CD8-positive, alpha-beta memory T cell (primary cell): ENCODE measurements at regions not wholly inside any gene's neighbourhood (a gene's known extent, or its start where the extent isn't known, plus 50 kb on each side); places are given as distances from the start of the nearest gene placed in this dataset.

Experiments used
- CTCF ChIA-PET: fragments of 350-600 bp; sonication (Branson Sonifier 250); formaldehyde crosslinking; loops from one replicate; lab custom pipeline; 2021; ENCODE audit warnings: antibody characterized with exemption; lab: Charles Lee
- POLR2A ChIA-PET: fragments of 350-600 bp; sonication (Branson Sonifier 250); formaldehyde crosslinking; loops from one replicate; lab custom pipeline; 2021; ENCODE audit warnings: antibody characterized with exemption; lab: Charles Lee
- DNase-seq, 5 donors: peaks; one replicate each; pipeline versions ENCODE4 v3.0.0 to v3.0.0-alpha.2; 2020 to 2022; ENCODE audit warnings: mixed read lengths in 1 of 5
- H3K27ac ChIP-seq: one replicate; pipeline ENCODE4 v1.7.0; 2013; ENCODE audit warnings: low read depth, mild to moderate bottlenecking, low read length, moderate library complexity
- H3K27me3 ChIP-seq: 2 replicates; pipeline ENCODE4 v1.7.0; 2013; ENCODE audit warnings: low read length, mild to moderate bottlenecking; ENCODE audit not compliant: insufficient read depth, poor library complexity, severe bottlenecking
- H3K36me3 ChIP-seq: 2 replicates; pipeline ENCODE4 v1.7.0; 2013; ENCODE audit warnings: mild to moderate bottlenecking, low read length, moderate library complexity; ENCODE audit not compliant: insufficient read depth
- H3K4me1 ChIP-seq: 2 replicates; pipeline ENCODE4 v1.7.0; 2013; ENCODE audit warnings: mild to moderate bottlenecking, low read length, moderate library complexity; ENCODE audit not compliant: insufficient read depth
- H3K4me3 ChIP-seq: 2 replicates; pipeline ENCODE4 v1.7.0; 2013; ENCODE audit warnings: mild to moderate bottlenecking, low read length
- H3K9me3 ChIP-seq: 2 replicates; pipeline ENCODE4 v1.7.0; 2013; ENCODE audit warnings: mild to moderate bottlenecking, low read length
- H3K27ac Mint-ChIP-seq, 8 donors: one replicate each; pipeline ENCODE4 v1.8.0; 2020 to 2021; ENCODE audit warnings: mixed read lengths in 8 of 8, mild to moderate bottlenecking in 6 of 8, inconsistent platforms in 3 of 8, moderate library complexity in 3 of 8
- H3K27me3 Mint-ChIP-seq, 2 donors: one replicate each; pipeline ENCODE4 v1.8.0; 2020 to 2021; ENCODE audit warnings: mixed read lengths in 2 of 2, mild to moderate bottlenecking in 1 of 2, moderate library complexity in 1 of 2
- H3K36me3 Mint-ChIP-seq, 3 donors: one replicate each; pipeline ENCODE4 v1.8.0; 2020 to 2021; ENCODE audit warnings: mixed read lengths in 3 of 3, inconsistent platforms in 1 of 3, mild to moderate bottlenecking in 1 of 3
- H3K4me1 Mint-ChIP-seq, 3 donors: one replicate each; pipeline ENCODE4 v1.8.0; 2020 to 2021; ENCODE audit warnings: mixed read lengths in 3 of 3, inconsistent platforms in 1 of 3, mild to moderate bottlenecking in 1 of 3
- H3K4me3 Mint-ChIP-seq, 7 donors: one replicate each; pipeline ENCODE4 v1.8.0; 2020 to 2021; ENCODE audit warnings: mixed read lengths in 7 of 7, mild to moderate bottlenecking in 6 of 7, moderate library complexity in 4 of 7, inconsistent platforms in 2 of 7
- H3K9me3 Mint-ChIP-seq, 5 donors: one replicate each; pipeline ENCODE4 v1.8.0; 2020 to 2022; ENCODE audit warnings: mixed read lengths in 5 of 5, mild to moderate bottlenecking in 3 of 5, moderate library complexity in 2 of 5, inconsistent platforms in 1 of 5

DNA sequence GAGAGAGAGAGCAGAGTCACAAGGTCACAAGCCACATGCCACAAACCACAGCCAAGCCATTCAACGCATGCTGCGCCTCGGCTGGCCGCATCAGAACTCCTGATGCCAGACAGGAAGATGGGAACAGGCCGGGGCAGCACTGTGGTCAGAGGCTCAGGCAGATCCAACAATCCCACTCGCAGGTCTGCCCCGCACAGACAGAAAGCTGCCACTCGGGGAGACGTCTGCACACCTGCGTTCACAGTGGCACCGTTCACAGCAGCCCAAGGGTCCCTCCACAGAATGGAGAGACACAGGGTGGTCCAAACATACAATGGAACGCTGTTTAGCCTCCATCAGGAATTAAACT is 408.8 kb downstream of the CTTN start:
- no peaks in the 10 kb centered on the region for H3K4me1 Mint-ChIP-seq
- no peaks in the 10 kb centered on the region for H3K27me3 ChIP-seq
- no peak overlapping the region for H3K27ac ChIP-seq
- no peaks in the 10 kb centered on the region for H3K36me3 ChIP-seq
- H3K27me3 Mint-ChIP-seq = peaks cover 2 to 3% of the 10 kb centered on the region in 2 donors
- H3K9me3 ChIP-seq = no peaks in the 10 kb centered on the region
- CTCF ChIA-PET = interaction anchor here (1.1 kb wide), 1 partner anchor 11 kb away, joined by 3 read pairs; no protein-coding TSS in a partner anchor
- H3K4me1 ChIP-seq = no peaks in the 10 kb centered on the region
- H3K9me3 Mint-ChIP-seq = no peaks in the 10 kb centered on the region
- no peaks in the 10 kb centered on the region for H3K36me3 Mint-ChIP-seq
- DNase-seq = no peak
- H3K4me3 ChIP-seq = no peak overlapping the region
- H3K27ac Mint-ChIP-seq = no peak overlapping the region
- no peak overlapping the region for H3K4me3 Mint-ChIP-seq
- POLR2A ChIA-PET = no interaction called here

DNA sequence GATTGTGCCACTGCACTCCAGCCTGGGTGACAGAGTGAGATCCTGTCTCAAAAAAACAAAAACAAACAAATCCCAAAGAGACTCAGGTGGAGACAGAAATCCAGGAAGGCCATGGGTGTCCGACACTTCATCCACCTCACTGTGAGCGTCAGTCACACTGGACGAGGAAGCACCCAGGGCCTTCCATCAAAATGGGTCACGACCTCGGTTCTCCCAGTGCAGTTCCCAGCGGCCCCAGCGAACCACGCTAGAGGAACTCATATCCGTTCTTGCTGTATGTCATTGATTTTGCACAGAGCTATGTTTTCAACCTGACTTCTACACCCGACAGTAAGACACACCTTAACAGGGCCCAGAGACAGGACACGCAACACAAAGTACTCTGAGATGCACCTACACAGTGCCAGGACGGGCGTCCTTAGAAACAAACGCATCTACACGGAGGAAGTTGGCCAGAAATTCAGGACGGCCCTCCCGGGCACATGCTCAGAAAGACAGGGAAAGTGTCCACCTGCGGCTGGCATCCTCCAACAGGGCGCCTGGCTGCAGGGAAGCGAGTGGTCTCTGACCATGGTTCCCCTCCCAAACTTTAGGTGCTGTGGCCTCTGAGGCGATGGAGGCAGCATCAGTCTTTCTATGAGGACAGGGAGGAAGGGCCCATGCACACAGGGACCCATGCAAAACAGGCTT is 410.5 kb downstream of the CTTN start:
- no peak for DNase-seq
- H3K27ac Mint-ChIP-seq = no peak overlapping the region

DNA sequence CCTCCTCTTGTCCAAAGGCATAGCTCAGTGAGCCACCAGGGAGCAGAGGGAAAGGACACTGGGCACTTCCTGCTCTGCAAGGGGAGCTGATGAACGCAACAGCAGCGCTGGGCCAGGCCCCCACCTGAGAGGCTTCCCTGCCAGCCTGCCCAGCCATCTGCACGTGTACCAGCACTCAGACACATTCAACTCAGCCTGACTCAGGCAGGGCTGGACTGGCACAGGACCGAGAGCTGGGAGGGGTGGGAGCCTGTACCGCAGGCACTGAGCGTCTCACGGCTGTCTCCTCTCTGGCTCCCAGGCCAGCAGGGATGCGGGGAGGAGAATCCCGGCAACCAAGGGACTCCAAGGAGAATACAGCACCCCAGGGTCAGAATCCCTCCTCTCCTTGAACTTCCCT is 411.8 kb downstream of the CTTN start:
- H3K27me3 ChIP-seq = no peaks in the 10 kb centered on the region
- Mint-ChIP-seq H3K27ac (no peak overlapping the region), H3K4me3 (no peak overlapping the region), H3K9me3 (no peaks in the 10 kb centered on the region), H3K27me3 (no peaks in the 10 kb centered on the region), H3K4me1 (no peaks in the 10 kb centered on the region), H3K36me3 (no peaks in the 10 kb centered on the region)
- no peaks in the 10 kb centered on the region for H3K9me3 ChIP-seq
- H3K36me3 ChIP-seq = no peaks in the 10 kb centered on the region
- no peak overlapping the region for H3K27ac ChIP-seq
- H3K4me1 ChIP-seq = no peaks in the 10 kb centered on the region
- POLR2A ChIA-PET = no interaction called here
- no peak overlapping the region for H3K4me3 ChIP-seq
- no peak for DNase-seq
- CTCF ChIA-PET = no interaction called here

More for the DNA sequence above, 410.5 kb downstream of the CTTN start:
- no peaks in the 10 kb centered on the region for H3K4me1 Mint-ChIP-seq
- Histone ChIP-seq H3K27ac (no peak overlapping the region), H3K27me3 (no peaks in the 10 kb centered on the region), H3K9me3 (no peaks in the 10 kb centered on the region), H3K36me3 (no peaks in the 10 kb centered on the region), H3K4me1 (no peaks in the 10 kb centered on the region), H3K4me3 (no peak overlapping the region)
- ChIA-PET POLR2A (no interaction called here), CTCF (no interaction called here)
- H3K36me3 Mint-ChIP-seq = no peaks in the 10 kb centered on the region
- H3K27me3 Mint-ChIP-seq = peaks cover 0 to 2% of the 10 kb centered on the region in 2 donors
- no peaks in the 10 kb centered on the region for H3K9me3 Mint-ChIP-seq
- no peak overlapping the region for H3K4me3 Mint-ChIP-seq

DNA sequence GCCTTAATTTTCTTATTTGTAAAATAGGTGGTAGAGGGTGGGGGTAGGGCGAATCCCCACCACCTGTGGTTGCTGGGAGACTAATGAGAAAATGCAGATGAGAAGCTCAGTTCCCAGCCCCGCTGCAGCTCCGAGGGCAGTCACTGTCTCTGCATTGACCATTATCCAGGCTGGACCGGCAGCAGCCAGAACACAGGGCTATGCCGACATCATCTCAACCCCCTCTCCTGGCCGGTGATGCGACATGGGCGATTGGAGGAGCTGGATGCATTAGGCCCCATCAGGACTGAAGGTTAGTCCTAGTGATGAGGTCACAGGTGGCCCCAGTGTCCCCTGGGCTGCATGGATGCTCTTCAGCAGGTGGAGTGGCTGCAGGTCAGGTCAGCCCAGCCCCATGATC is 412.4 kb downstream of the CTTN start:
- Histone ChIP-seq H3K9me3 (no peaks in the 10 kb centered on the region), H3K36me3 (no peaks in the 10 kb centered on the region), H3K4me3 (no peak overlapping the region), H3K27me3 (no peaks in the 10 kb centered on the region), H3K4me1 (no peaks in the 10 kb centered on the region), H3K27ac (no peak overlapping the region)
- POLR2A ChIA-PET = no interaction called here
- H3K4me3 Mint-ChIP-seq = no peak overlapping the region
- H3K27me3 Mint-ChIP-seq = no peaks in the 10 kb centered on the region
- no peak overlapping the region for H3K27ac Mint-ChIP-seq
- no peaks in the 10 kb centered on the region for H3K4me1 Mint-ChIP-seq
- no peak for DNase-seq
- CTCF ChIA-PET = no interaction called here
- no peaks in the 10 kb centered on the region for H3K9me3 Mint-ChIP-seq
- H3K36me3 Mint-ChIP-seq = no peaks in the 10 kb centered on the region

DNA sequence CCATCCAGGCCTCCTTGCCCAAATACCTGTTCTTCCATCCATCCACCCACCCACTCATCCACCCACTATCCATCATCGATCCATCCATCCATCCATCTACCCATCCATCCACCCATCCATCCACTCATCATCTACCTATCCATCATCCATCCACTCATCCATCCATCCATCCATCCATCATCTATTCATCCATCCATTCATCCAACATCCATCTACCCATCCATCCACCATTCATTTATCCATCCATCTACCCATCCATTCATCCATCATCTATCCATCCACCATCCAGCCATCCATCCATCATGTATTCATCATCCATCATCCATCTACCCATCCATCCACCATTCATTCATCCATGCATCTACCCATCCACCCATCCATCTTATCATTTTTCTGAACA is 413.2 kb downstream of the CTTN start:
- no peaks in the 10 kb centered on the region for H3K36me3 Mint-ChIP-seq
- no peak overlapping the region for H3K4me3 Mint-ChIP-seq
- no peaks in the 10 kb centered on the region for H3K9me3 Mint-ChIP-seq
- no peaks in the 10 kb centered on the region for H3K36me3 ChIP-seq
- no peaks in the 10 kb centered on the region for H3K9me3 ChIP-seq
- H3K27ac ChIP-seq = no peak overlapping the region
- POLR2A ChIA-PET = no interaction called here
- H3K4me1 ChIP-seq = no peaks in the 10 kb centered on the region
- no peak for DNase-seq
- no peaks in the 10 kb centered on the region for H3K27me3 ChIP-seq
- H3K27me3 Mint-ChIP-seq = no peaks in the 10 kb centered on the region
- H3K4me3 ChIP-seq = no peak overlapping the region
- peak overlapping the region in 1 of 8 donors; percentile 0 for H3K27ac Mint-ChIP-seq
- CTCF ChIA-PET = no interaction called here
- no peaks in the 10 kb centered on the region for H3K4me1 Mint-ChIP-seq

DNA sequence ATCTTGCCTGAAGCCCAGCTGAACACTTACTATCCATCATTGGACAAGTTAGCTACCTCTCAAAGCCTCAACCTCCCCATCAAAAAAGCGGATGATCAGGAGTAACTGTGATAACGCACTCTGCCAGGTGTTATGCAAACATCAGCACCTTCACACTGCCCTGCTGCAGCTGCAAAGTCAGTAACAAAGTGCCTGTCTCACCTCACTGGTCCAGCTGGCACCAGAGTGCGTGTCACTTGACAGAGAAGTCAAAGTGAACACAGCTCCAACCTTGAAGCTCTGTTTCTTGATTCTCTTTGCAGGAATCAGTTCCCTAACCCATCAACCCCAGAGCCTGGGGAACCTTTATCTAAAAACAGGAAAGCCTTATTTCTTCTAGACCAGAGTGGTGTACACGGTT is 413.6 kb downstream of the CTTN start:
- H3K27ac Mint-ChIP-seq = peak overlapping the region in 2 of 8 donors; percentile 0 to 39
- no peak overlapping the region for H3K27ac ChIP-seq
- no peaks in the 10 kb centered on the region for H3K36me3 ChIP-seq
- peak overlapping the region in 1 of 7 donors; percentile 23 for H3K4me3 Mint-ChIP-seq
- H3K27me3 ChIP-seq = no peaks in the 10 kb centered on the region
- no peak for DNase-seq
- H3K9me3 Mint-ChIP-seq = no peaks in the 10 kb centered on the region
- H3K4me1 ChIP-seq = no peaks in the 10 kb centered on the region
- no peaks in the 10 kb centered on the region for H3K4me1 Mint-ChIP-seq
- no peak overlapping the region for H3K4me3 ChIP-seq
- no peaks in the 10 kb centered on the region for H3K9me3 ChIP-seq
- ChIA-PET POLR2A (no interaction called here), CTCF (no interaction called here)
- H3K36me3 Mint-ChIP-seq = no peaks in the 10 kb centered on the region
- H3K27me3 Mint-ChIP-seq = no peaks in the 10 kb centered on the region

DNA sequence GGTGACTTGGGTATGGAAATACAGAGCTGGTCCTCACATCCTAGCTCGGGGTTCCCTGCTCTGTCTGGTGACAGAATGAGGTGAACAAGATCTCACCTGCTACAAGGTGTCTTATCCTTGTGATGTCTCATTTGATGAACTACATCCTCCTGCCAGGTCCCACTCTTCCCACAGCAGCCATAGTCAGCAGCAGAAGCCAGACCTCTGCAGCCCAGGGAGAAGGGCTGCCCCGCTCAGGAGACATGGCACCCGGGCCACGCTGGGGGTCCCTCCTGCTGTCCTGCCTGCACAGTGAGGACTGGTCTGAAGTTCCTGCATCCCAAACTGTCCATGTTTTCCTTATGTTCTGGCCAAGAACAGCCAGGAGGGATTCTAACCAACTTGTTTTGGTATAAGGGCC is 414.1 kb downstream of the CTTN start:
- H3K36me3 ChIP-seq = no peaks in the 10 kb centered on the region
- CTCF ChIA-PET = no interaction called here
- no peak for DNase-seq
- no peak overlapping the region for H3K4me3 ChIP-seq
- no peak overlapping the region for H3K27ac ChIP-seq
- H3K27ac Mint-ChIP-seq = no peak overlapping the region
- no peaks in the 10 kb centered on the region for H3K27me3 Mint-ChIP-seq
- no peaks in the 10 kb centered on the region for H3K27me3 ChIP-seq
- H3K9me3 ChIP-seq = no peaks in the 10 kb centered on the region
- POLR2A ChIA-PET = no interaction called here
- no peak overlapping the region for H3K4me3 Mint-ChIP-seq
- no peaks in the 10 kb centered on the region for H3K4me1 Mint-ChIP-seq
- H3K9me3 Mint-ChIP-seq = no peaks in the 10 kb centered on the region
- H3K4me1 ChIP-seq = no peaks in the 10 kb centered on the region
- H3K36me3 Mint-ChIP-seq = no peaks in the 10 kb centered on the region

DNA sequence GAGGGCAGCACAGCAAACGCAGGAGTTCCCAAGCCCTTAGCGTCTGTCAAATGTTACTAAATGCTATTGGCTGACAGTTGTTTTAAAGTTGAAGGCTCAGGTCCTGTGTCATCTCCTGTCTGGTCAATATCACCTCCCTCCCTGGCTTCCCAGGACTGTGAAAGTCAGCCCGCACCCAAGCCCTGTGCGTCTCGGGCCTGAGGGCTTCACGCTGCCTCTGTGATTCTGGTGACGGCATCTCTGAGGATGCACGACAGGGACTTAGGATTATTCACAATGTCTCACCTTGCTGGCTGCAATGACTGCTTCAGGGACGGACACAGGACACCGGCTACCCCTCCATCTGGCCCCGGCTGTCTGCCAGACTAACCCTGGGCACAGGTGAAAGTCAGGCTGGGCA is 415.3 kb downstream of the CTTN start:
- Mint-ChIP-seq H3K9me3 (no peaks in the 10 kb centered on the region), H3K27me3 (peaks cover 0 to 4% of the 10 kb centered on the region in 2 donors), H3K4me3 (no peak overlapping the region), H3K36me3 (no peaks in the 10 kb centered on the region), H3K27ac (no peak overlapping the region), H3K4me1 (no peaks in the 10 kb centered on the region)
- H3K27me3 ChIP-seq = no peaks in the 10 kb centered on the region
- no peak overlapping the region for H3K4me3 ChIP-seq
- CTCF ChIA-PET = no interaction called here
- H3K27ac ChIP-seq = no peak overlapping the region
- DNase-seq = no peak
- POLR2A ChIA-PET = no interaction called here
- no peaks in the 10 kb centered on the region for H3K36me3 ChIP-seq
- no peaks in the 10 kb centered on the region for H3K4me1 ChIP-seq
- no peaks in the 10 kb centered on the region for H3K9me3 ChIP-seq
